ENCODE measurements at regions not wholly inside any gene's neighbourhood (a gene's known extent, or its start where the extent isn't known, plus 50 kb on each side); places are given as distances from the start of the nearest gene placed in this dataset.

DNA sequence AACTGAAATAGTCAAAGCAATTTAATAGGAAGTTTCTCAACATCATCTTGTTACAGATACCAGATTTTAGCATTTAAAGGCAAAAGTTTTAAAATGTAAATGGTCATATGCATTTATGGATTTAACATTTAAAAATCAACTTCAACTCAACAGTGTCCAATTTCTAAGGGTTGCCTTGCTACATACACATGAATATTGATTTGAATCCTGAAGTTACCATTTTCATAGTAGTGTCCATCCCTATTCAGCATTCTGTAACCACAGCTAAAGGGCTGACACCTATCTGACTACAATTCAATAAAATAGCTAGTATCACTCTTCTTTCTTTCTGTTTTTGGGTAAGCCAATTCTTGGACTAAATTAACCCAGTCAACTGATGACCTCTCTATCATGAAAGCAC lies 164.0 kb upstream of the CFAP20DC start:
- Histone ChIP-seq H3K4me1 (ENCODE audit: control insufficient read depth, insufficient read depth, low read length) (no peaks in the 10 kb centered on the region), H3K36me3 (ENCODE audit: control insufficient read depth, insufficient read depth, low read length) (no peaks in the 10 kb centered on the region), H3K4me3 (ENCODE audit: low read length) (no peak overlapping the region), H3K9me3 (ENCODE audit: control insufficient read depth, insufficient read depth, low read length) (no peaks in the 10 kb centered on the region), H3K27ac (ENCODE audit: low read length) (no peak overlapping the region), H3K27me3 (ENCODE audit: control insufficient read depth, insufficient read depth, low read length) (no peaks in the 10 kb centered on the region)
- H3K27me3 Mint-ChIP-seq (ENCODE audit: low read depth in 2 of 2): peaks cover 5 to 21% of the 10 kb centered on the region in 2 donors
- no peaks in the 10 kb centered on the region for H3K9me3 Mint-ChIP-seq
- ATAC-seq (no peak), DNase-seq (no peak)
- TF ChIP-seq, protein P1, sequence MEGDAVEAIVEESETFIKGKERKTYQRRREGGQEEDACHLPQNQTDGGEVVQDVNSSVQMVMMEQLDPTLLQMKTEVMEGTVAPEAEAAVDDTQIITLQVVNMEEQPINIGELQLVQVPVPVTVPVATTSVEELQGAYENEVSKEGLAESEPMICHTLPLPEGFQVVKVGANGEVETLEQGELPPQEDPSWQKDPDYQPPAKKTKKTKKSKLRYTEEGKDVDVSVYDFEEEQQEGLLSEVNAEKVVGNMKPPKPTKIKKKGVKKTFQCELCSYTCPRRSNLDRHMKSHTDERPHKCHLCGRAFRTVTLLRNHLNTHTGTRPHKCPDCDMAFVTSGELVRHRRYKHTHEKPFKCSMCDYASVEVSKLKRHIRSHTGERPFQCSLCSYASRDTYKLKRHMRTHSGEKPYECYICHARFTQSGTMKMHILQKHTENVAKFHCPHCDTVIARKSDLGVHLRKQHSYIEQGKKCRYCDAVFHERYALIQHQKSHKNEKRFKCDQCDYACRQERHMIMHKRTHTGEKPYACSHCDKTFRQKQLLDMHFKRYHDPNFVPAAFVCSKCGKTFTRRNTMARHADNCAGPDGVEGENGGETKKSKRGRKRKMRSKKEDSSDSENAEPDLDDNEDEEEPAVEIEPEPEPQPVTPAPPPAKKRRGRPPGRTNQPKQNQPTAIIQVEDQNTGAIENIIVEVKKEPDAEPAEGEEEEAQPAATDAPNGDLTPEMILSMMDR (IDR thresholded peaks at IDR 0.05): no peak
- H3K36me3 Mint-ChIP-seq: no peaks in the 10 kb centered on the region
- H3K4me1 Mint-ChIP-seq: no peaks in the 10 kb centered on the region
- no peak overlapping the region for H3K27ac Mint-ChIP-seq
- H3K4me3 Mint-ChIP-seq: no peak overlapping the region
- intact Hi-C loops (cut with micrococcal nuclease): loop anchor here (5.0 to 10.0 kb wide), 2 partner anchors 361 to 593 kb away; no protein-coding TSS in a partner anchor

DNA sequence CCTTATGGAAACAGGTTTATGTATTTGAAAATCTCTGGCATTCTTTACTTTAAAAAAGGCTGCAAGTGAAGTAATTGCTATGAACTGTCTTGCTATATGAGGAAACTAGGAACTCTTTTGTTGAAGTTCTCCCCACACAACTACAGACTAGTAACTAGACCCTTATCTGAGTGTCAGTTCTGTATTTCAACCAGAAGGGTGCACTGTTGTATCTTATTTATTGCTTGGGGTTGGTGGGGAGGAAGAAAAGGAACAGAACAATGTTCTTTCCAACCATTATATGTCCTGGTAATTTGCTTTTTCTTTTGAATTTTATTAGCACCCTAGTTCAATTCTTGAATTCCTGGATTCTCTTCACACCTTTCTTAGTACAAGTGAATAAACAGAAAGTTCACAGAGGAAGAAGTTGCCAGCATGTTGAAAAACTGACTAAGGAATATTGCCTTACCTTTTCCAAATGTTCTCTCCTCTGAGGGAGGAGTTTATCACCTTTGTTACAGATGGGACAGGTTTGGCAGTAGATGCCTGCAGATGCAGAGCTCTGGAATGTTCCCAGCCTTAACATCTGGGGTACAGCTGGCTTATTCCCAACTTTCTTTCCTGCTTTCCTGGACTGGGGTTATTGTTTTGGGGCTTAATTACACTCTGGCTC lies 162.4 kb upstream of the CFAP20DC start:
- Mint-ChIP-seq H3K36me3 (no peaks in the 10 kb centered on the region), H3K4me1 (no peaks in the 10 kb centered on the region), H3K27me3 (ENCODE audit: low read depth in 2 of 2) (peaks cover 5 to 21% of the 10 kb centered on the region in 2 donors), H3K27ac (no peak overlapping the region), H3K4me3 (no peak overlapping the region), H3K9me3 (no peaks in the 10 kb centered on the region)
- ATAC-seq (peak; percentile 64 to 83 (median 77)), DNase-seq (peak in 1 of 2 donors; percentile 67)
- Histone ChIP-seq H3K27me3 (ENCODE audit: control insufficient read depth, insufficient read depth, low read length) (no peaks in the 10 kb centered on the region), H3K27ac (ENCODE audit: low read length) (no peak overlapping the region), H3K36me3 (ENCODE audit: control insufficient read depth, insufficient read depth, low read length) (no peaks in the 10 kb centered on the region), H3K9me3 (ENCODE audit: control insufficient read depth, insufficient read depth, low read length) (no peaks in the 10 kb centered on the region), H3K4me3 (ENCODE audit: low read length) (no peak overlapping the region), H3K4me1 (ENCODE audit: control insufficient read depth, insufficient read depth, low read length) (no peaks in the 10 kb centered on the region)
- TF ChIP-seq, protein P1 (IDR thresholded peaks at IDR 0.05): peak; percentile 67
- intact Hi-C loops (cut with micrococcal nuclease): loop anchor here (1.0 to 10.0 kb wide), 3 partner anchors 363 to 645 kb away; no protein-coding TSS in a partner anchor

DNA sequence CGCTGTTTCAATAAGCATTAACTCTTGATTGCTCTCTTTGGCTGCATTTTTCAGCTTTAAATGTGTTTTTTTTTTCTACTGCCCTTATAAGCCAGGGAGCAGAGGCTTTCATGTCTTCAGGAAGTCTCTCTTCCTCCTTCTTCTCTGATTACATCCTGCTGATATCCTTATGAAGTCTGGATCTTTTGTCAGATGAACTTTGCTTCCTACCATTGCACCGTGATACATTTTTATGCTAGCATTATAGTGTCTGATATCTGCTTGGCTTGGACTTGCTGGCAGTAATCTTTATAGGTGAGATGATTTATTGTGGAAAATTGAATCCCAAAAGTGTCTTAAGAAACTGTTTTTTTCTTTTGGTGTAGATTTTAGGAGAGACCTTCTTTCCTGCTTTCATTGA lies 160.4 kb upstream of the CFAP20DC start:
- Histone ChIP-seq H3K4me3 (ENCODE audit: low read length) (no peak overlapping the region), H3K36me3 (ENCODE audit: control insufficient read depth, insufficient read depth, low read length) (no peaks in the 10 kb centered on the region), H3K4me1 (ENCODE audit: control insufficient read depth, insufficient read depth, low read length) (no peaks in the 10 kb centered on the region), H3K27ac (ENCODE audit: low read length) (no peak overlapping the region), H3K9me3 (ENCODE audit: control insufficient read depth, insufficient read depth, low read length) (no peaks in the 10 kb centered on the region), H3K27me3 (ENCODE audit: control insufficient read depth, insufficient read depth, low read length) (no peaks in the 10 kb centered on the region)
- DNase-seq (no peak), ATAC-seq (no peak)
- intact Hi-C loops (cut with micrococcal nuclease): loop anchor here (5.0 to 10.0 kb wide), 2 partner anchors 365 to 597 kb away; no protein-coding TSS in a partner anchor
- H3K9me3 Mint-ChIP-seq: no peaks in the 10 kb centered on the region
- peaks cover 7 to 21% of the 10 kb centered on the region in 2 donors for H3K27me3 Mint-ChIP-seq (ENCODE audit: low read depth in 2 of 2)
- 43% methylated on average over 2 of the region's 2 CpGs for WGBS (ENCODE audit: insufficient coverage)
- H3K4me3 Mint-ChIP-seq: no peak overlapping the region
- H3K27ac Mint-ChIP-seq: no peak overlapping the region
- H3K4me1 Mint-ChIP-seq: no peaks in the 10 kb centered on the region
- no peaks in the 10 kb centered on the region for H3K36me3 Mint-ChIP-seq
- TF ChIP-seq, protein P1 (IDR thresholded peaks at IDR 0.05): no peak

DNA sequence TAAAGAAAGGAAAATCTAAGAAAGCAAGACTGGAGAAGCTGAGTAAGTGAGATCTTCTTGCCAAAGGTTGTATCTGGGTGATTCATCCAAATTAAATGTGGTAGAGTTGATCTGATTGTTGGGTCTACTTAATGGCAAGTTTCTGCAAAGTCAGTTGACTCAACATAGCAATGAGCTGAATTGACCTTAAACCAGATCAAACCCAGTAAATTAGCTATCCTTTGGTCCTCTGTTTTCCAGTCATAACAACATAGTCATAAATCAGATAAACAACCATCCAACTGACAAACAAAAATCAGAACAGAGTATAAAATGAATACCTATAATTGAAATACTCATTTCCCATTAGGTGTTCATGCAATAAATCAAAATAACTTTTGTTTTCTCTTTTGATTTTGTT lies 142.6 kb upstream of the CFAP20DC start:
- H3K27ac ChIP-seq (ENCODE audit: low read length): no peak overlapping the region
- Mint-ChIP-seq H3K4me1 (no peaks in the 10 kb centered on the region), H3K4me3 (no peak overlapping the region)

More for the DNA sequence above, 142.6 kb upstream of the CFAP20DC start:
- H3K27ac Mint-ChIP-seq: no peak overlapping the region
- no peaks in the 10 kb centered on the region for H3K36me3 Mint-ChIP-seq
- DNase-seq (no peak), ATAC-seq (no peak)
- no peaks in the 10 kb centered on the region for H3K9me3 ChIP-seq (ENCODE audit: control insufficient read depth, insufficient read depth, low read length)
- H3K27me3 ChIP-seq (ENCODE audit: control insufficient read depth, insufficient read depth, low read length): no peaks in the 10 kb centered on the region
- H3K36me3 ChIP-seq (ENCODE audit: control insufficient read depth, insufficient read depth, low read length): no peaks in the 10 kb centered on the region
- no peaks in the 10 kb centered on the region for H3K4me1 ChIP-seq (ENCODE audit: control insufficient read depth, insufficient read depth, low read length)
- H3K27me3 Mint-ChIP-seq (ENCODE audit: low read depth in 2 of 2): peaks cover 0 to 10% of the 10 kb centered on the region in 2 donors
- no peaks in the 10 kb centered on the region for H3K9me3 Mint-ChIP-seq
- TF ChIP-seq, protein P1 (IDR thresholded peaks at IDR 0.05): no peak
- H3K4me3 ChIP-seq (ENCODE audit: low read length): no peak overlapping the region
- intact Hi-C loops (cut with micrococcal nuclease): no loop called here
